Skeletal muscle satellite cell (primary cell): ENCODE measurements at regions not wholly inside any gene's neighbourhood (a gene's known extent, or its start where the extent isn't known, plus 50 kb on each side); places are given as distances from the start of the nearest gene placed in this dataset.

ENCODE experiments used
- H3K27me3 ChIP-seq: 2 replicates; pipeline ENCODE4 v1.7.0; 2013; ENCODE audit warnings: low read length; ENCODE audit not compliant: control insufficient read depth, insufficient read depth
- H3K36me3 ChIP-seq: 2 replicates; pipeline ENCODE4 v1.7.0; 2013; ENCODE audit warnings: mild to moderate bottlenecking, control low read depth, low read length; ENCODE audit not compliant: insufficient read depth
- H3K4me1 ChIP-seq: 2 replicates; pipeline ENCODE4 v1.7.0; 2013; ENCODE audit warnings: low read length; ENCODE audit not compliant: control insufficient read depth, insufficient read depth
- H3K4me2 ChIP-seq: 2 replicates; pipeline ENCODE4 v1.7.0; 2013; ENCODE audit warnings: mild to moderate bottlenecking, low read length
- H3K4me3 ChIP-seq: 2 replicates; pipeline ENCODE4 v1.7.0; 2013; ENCODE audit warnings: low read length
- H3K9ac ChIP-seq: 2 replicates; pipeline ENCODE4 v1.7.0; 2013; ENCODE audit warnings: mild to moderate bottlenecking, low read depth, low read length, moderate library complexity
- H3K9me3 ChIP-seq: replicated peaks from 2 replicates; pipeline ENCODE4 v1.7.0; 2013; ENCODE audit warnings: mild to moderate bottlenecking, control low read depth, low read length

- Histone ChIP-seq H3K27me3 (peaks cover 46% of the 10 kb centered on the region), H3K9ac (no peak overlapping the region), H3K4me3 (no peak overlapping the region), H3K4me1 (no peaks in the 10 kb centered on the region), H3K4me2 (no peak overlapping the region), H3K36me3 (no peaks in the 10 kb centered on the region), H3K9me3 (no peaks in the 10 kb centered on the region)
Observed at GRCh38 chr11:45094958-45095690, 51.3 kb upstream of the PRDM11 start.

GRCh38 chr11:45095691-45096010, 50.8 kb upstream of the PRDM11 start:
- Histone ChIP-seq H3K36me3 (no peaks in the 10 kb centered on the region), H3K4me3 (no peak overlapping the region), H3K4me1 (no peaks in the 10 kb centered on the region), H3K27me3 (peaks cover 51% of the 10 kb centered on the region), H3K9me3 (no peaks in the 10 kb centered on the region), H3K4me2 (no peak overlapping the region), H3K9ac (no peak overlapping the region)

GRCh38 chr11:45096636-45097035, 49.8 kb upstream of the PRDM11 start:
- H3K4me3 ChIP-seq: no peak overlapping the region
- no peaks in the 10 kb centered on the region for H3K9me3 ChIP-seq
- H3K4me1 ChIP-seq: no peaks in the 10 kb centered on the region
- H3K9ac ChIP-seq: no peak overlapping the region
- H3K4me2 ChIP-seq: no peak overlapping the region
- H3K36me3 ChIP-seq: no peaks in the 10 kb centered on the region
- H3K27me3 ChIP-seq: peaks cover 56% of the 10 kb centered on the region
